GM18508 (cell line): ENCODE measurements at regions not wholly inside any gene's neighbourhood (a gene's known extent, or its start where the extent isn't known, plus 50 kb on each side); places are given as distances from the start of the nearest gene placed in this dataset.
"Not testable (repeated sequence)": the region's sequence is repeated elsewhere in the genome, so short reads cannot be mapped to it uniquely, and the experiment has no call there.

Experiments
- ATAC-seq: cut with Tn5 transposase; IDR thresholded peaks from one replicate; pipeline ENCODE4 v1.9.1; 2021; ENCODE audit warnings: moderate number of reproducible peaks; ENCODE audit not compliant: insufficient read depth, unreplicated experiment

DNA sequence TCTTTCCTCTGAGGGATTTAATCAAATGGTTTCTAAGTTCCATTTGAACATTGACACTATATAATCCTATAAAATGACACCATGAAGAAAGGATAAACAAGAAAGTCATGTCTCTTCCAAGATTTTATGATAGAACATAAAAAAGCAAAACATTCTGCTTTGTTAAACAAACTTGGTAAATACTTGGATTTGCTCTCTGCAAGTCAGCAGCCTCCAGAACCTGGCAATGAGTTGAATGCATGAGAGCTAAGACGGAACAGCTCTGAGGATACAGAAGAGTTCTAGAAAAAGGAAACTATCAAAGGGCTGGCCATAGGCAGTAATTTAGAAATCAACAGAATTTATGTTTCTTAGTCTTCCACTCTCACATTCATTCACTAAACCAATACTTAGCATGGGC, 656.0 kb upstream of the ID4 start:
- no peak for ATAC-seq

DNA sequence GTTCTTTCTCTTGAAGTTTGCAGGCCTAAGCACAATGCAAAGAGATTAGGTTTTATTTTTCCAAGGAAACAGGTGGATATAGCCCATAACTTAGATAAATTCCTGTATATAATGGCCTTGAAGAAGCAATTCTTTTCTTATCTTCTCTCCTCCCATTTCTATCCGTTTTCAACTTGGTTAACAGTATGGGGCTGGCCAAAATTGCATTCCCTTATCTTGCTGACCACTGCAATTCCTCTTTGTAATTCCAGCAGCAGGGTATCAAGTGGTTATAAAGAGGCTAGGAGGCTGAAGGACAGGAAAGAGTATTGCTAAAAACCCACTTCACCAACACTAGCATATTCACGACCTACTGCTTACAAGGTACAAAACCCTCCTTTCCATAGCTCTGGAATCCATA, 643.5 kb upstream of the ID4 start:
- no peak for ATAC-seq

DNA sequence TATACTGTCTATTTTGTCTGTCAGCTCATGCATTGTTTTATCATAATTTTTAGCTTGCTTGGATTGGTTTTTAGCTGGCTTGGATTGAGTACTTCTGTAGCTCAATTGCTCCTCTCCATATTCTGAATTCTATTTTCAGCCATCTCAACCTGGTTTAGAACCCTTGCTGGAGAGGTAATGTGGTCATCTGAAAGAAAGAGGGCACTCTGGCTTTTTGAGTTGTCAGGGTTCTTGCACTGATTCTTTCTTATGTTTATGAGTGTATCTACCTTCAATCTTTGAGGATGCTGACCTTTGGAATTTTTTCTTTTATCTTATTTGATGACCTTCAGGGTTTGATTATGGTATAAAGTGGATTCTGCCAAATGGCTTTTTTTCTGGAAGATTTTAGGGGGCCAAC, 632.7 kb upstream of the ID4 start:
- no peak for ATAC-seq

DNA sequence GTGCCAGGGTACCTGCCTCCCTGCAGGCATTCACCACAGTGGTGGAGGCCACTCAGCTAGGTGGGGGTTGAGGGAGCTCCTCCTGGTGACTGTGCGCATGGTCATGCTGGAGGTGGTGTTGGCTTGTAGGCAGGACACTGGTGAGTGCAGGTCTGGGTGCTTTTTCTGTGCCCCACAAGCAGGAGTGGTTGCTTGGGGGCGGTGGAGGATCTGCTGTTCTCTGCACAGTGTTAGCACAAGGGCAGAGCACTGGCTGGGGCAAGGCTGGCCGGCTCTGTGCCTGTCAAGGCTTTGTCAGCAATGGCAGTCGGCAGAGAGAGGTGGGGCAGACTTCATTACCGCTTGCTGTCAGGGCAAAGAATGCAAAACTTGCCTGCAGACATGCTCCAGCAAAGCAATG, 632.1 kb upstream of the ID4 start:
- no peak for ATAC-seq

DNA sequence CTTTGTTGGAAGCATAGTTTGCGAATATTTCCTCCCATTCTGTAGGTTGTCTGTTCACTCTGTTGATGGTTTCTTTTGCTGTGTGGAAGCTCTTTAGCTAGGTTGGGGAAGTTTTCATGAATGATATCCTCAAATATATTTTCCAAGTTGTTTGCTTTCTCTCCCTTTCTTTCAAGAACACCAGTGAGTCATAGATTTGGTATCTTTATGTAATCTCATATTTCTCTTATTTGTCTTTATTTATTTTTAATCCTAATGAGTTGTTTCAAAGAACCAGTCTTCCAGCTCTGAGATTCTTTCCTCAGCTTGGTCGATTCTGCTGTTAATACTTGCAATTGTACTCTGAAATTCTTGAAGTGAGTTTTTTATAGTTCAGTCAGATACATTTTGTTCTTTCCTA, 628.0 kb upstream of the ID4 start:
- ATAC-seq: no peak

DNA sequence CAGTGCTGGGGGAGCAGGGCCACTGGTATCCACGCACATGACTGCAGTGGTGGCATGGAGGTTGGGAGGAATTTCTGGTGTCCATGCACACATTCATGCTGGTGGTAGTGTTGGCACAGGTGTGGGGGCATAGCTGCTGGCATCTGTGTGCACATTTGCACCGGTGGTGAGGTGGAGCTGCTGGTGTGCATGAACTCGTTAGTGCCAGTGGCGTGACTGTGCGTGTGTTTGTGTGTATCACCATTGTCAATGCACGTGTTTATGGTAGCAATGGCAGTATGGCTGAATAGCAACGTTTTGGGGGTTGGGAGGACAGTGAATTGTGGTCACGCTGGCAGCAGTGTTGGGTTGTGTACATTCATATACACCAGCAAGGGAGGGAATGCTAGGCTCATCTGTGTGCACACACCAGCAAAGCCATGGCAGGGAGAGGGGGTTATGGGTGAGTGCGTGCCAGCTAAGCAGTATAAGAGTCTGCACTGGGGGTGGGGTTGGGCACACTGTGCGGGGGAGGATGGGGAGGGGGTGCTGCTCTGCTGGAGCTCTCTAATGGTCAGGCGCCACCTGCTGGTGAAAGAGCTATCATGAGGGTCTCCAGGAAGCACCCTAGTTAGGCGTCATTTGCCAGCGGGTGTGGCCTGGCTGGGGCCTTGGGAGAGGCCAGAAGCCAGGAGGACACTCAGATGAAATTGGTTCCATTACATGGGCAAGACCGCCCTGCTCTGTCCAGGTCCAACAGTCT, 626.1 kb upstream of the ID4 start:
- ATAC-seq: no peak

DNA sequence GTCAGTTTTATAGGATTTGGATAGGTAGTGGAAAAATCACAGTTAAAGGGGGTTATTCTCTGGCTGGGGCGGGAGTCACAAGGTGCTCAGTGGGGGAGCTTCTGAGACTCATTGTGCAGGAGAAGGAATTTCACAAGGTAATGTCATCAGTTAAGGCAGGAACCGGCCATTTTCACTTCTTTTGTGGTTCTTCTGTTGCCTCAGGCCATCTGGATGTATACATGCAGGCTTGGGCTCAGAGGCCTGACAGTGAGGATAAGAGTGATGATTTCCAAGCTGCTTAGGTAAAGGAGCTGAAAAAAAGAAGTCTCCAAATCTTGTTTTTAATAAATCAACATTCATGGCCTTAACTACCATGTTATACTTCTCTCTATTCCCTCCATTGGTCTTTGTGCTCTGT, 622.9 kb upstream of the ID4 start:
- ATAC-seq: no peak

DNA sequence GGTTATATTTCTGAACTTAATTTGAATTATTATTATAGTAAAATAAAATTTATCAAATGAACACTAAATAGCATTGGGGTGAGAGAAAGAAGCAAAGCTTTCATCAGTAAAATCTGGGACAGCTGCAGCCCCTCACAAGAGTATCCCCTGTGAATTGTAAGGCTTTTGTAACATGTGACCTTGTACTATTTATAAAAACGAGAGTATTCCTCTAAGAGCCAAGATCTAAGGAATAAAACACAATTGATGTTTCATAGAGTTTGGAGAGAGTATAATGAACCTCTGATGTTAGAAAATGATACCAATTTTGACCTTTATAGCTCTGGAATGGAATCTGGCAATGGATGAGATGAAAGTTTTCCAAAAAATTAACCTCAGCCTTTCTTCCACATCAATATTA, 617.2 kb upstream of the ID4 start:
- no peak for ATAC-seq

DNA sequence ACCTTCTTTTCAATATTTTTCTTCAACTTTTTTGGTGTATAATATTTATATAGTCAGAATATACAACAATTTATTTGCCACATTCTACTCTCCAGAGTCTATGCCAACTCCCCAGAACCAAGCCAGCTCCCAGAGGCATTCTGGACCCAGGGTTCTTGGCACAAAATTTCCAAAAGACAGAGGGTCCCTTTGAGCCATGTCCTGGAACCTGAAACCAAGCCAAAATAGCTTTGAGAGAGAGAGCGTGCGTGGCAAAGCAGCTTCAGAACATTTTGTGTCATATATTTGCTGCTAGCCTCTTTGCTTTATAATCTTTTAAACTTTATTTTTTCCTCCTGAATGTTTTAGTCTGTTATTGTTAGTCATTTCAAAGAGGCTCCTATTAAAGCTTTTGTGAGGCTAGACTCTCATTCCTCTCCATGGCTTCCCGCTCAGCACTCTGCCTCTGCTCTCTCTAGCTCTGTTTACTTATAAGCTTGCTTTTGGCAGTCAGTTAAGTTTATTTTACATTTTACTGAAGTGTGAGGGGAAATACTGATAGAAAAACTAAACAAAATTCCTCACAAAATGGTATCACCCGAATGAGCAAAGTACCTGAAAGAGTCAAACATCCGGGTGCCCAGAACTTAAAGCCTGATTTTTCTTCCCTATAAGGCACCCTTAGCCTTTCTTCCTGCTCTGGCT, 605.1 kb upstream of the ID4 start:
- no peak for ATAC-seq

DNA sequence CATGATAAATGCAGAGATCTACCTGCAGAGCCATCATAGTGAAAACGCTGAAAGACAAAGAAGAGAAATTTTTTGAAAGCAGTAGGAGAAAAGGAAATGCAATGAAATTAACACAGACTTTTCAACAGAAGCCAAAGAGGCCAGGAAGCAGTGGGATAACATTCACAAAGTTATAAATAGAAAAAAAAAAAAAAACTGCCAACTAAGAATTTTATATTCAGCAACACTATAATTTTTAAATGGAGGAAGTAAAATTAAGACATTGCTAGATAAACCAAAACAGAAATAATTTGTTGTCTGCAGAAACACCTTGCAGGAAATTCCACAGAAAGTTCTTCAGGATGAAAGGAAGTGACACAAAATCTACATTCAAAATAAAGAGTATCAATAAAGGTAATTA, 591.5 kb upstream of the ID4 start:
- ATAC-seq: no peak

DNA sequence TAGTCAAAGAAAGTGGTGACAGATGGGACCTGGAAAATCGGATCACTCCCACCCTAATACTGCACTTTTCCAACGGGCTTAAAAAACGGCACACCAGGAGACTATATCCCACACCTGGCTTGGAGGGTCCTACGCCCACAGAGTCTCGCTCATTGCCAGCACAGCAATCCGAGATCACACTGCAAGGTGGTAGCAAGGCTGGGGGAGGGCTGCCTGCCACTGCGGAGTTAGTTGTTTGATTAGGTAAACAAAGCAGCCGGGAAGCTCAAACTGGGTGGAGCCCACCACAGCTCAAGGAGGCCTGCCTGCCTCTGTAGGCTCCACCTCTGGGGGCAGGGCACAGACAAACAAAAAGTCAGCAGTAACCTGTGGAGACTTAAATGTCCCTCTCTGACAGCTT, 590.0 kb upstream of the ID4 start:
- not testable (repeated sequence) for ATAC-seq

DNA sequence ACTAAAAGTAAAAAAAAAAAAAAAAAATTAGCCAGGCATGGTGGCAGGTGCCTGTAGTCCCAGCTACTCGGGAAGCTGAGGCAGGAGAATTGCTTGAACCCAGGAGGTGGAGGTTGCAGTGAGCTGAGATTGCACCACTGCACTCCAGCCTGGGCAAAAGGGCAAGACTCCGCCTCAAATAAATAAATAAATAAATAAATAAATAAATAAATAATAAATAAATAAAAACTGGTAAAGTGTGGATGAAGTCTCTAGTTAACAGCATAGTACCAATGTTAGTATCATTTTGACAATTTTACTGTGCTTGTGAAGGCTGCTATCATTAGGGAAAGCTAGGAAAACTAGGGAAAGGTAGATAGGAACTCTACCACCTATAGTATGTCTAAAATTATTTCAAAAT, 581.0 kb upstream of the ID4 start:
- not testable (repeated sequence) for ATAC-seq

DNA sequence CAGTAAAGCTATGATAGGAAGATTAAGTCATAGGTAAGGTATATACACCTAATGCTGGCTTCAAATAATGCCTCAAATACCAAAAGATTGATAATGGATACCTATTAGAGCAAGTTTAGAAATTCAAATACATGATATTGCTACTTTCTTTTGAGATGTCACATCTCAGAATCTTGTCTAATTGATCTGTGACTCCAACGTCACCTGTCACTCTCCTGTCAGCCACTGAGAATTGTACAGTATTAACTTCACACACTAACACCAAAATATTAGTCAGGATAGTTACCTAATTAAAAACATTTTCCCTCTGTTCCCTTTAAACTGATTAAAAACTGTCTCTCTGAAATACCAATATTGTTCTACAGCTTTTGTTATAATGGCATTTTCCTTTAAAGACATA, 575.5 kb upstream of the ID4 start:
- no peak for ATAC-seq

DNA sequence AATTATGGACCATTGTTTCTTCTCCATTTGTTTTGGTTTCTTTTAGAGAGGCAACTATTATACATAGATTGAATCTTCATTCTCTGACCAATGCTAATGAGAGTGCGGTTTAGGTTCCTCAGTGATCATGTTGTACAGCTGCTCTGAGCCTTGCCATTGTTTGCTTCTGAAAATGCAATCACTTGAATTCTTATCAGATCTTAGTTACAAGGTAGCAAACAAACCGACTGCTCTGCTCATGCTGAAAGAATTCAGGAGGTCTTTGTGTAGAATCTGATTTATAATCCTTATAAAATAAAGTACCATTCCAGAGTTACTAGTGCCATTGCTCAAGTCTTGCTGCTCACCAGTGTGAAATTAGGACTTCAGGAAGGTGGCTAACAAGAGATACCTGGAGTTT, 569.1 kb upstream of the ID4 start:
- no peak for ATAC-seq

DNA sequence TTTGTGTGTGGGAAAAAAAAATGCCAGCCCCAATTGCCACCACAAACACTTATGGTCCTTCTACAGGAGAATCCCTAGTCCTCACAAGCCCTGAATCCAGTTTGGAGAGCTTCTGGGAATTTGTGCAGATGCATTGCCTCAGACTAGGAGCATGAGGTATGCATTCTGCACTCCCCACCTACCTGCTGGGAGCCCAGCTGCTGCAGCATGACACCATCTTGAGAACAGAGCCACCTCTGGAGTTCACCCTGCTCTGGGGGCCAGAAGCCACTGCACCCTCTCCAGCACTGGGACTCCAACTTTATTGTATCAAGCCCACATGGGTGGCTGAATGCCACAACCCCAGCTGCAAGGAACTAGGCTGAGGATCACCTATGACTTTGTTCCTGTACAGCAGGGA, 568.5 kb upstream of the ID4 start:
- ATAC-seq: no peak

DNA sequence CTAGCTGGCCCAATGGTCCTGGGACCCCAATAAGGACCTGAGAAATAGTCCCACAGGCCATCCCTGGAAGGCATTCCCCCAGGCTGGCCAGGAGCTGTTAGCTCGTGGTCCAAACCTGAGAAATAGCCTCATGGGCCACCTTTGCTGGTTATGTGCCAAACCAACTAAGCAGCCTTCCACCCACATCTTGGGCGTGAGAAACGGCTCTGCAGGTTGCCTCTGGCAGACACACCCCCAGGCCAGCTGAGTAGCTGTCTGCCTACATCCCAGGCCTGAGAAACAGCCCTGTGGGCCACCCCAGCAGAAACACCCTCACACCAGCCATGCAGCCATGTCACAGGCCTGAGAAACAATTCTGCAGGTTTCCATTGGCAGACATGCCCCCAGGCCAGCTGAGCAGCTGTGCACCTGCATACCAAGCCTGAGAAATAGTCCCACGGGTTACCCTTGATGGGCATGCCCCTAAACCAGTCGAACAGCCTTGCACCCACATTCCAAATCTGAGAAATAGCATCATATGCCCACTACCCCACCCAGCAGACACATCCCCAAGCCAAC, 567.8 kb upstream of the ID4 start:
- ATAC-seq: no peak

DNA sequence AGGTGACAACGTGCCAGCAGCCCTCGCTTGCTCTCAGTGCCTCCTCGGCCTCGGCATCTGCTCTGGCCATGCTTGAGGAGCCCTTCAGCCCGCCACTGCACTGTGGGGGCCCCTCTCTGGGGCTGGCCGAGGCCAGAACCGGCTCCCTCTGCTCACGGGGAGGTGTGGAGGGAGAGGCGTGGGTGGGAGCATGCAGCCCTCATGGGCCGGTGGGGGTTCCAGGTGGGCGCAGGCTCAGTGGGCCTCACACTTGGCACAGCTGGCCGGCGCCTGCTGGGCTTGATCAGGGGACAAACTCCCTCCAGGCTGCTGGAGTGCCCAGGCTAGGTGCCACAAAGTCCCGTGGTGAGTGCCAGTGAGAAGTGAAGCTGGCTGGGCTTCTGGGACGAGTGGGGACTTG, 566.6 kb upstream of the ID4 start:
- ATAC-seq: no peak

DNA sequence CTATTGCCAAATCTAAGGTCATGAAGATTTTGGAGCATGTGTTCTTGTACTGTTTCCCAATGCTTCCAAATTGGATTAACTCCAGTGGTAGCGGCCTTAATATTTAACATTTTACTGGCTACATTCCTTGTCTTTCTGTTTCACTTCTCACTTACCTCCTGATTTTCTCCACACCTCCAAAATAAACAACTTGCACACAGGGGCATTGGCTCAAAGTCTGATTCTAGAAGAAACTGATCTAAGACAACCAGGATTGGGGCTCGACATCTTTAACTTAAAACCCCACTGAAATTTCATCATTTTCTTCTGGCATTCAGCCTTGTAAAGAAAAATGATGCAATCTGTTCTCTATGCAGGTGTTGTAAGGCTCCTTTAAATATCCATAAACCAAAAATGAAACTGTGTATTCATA, 557.9 kb upstream of the ID4 start:
- ATAC-seq: no peak

DNA sequence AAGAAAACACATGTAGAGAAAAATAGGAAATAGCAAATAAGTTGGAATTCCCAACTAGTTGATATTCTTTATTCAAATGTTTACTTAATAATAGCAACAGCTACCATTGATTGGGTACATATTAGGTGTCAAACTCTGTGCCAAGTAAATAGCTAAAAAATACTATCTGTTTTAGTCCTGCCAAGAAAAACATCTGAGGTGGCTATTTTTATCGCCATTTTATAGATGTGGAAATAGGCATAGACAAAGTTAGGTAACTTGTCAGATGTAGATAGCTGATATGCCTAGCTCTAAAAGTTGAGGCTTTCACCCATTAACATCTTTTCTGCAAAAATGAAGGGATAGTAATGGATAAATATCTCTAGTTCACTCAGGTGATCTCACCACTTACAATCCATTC, 549.2 kb upstream of the ID4 start:
- ATAC-seq: no peak

DNA sequence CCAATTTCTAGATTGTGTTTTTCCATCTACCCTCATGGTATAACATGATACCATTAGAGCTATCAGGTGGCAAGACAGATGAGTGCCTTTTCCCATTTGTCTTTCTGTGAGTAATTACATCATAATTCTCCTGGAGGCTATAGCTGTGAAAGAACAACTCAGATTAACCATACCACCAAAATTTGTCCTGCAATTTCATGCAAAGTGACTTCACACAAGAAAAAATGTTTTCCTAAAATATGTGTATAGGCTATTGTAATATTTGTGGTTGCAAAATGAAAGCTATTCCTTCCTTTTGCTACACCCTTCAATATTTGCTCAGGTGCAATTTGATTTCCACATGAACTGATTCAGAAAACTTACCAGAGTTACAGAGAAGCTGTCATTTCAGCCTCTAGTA, 547.7 kb upstream of the ID4 start:
- no peak for ATAC-seq

DNA sequence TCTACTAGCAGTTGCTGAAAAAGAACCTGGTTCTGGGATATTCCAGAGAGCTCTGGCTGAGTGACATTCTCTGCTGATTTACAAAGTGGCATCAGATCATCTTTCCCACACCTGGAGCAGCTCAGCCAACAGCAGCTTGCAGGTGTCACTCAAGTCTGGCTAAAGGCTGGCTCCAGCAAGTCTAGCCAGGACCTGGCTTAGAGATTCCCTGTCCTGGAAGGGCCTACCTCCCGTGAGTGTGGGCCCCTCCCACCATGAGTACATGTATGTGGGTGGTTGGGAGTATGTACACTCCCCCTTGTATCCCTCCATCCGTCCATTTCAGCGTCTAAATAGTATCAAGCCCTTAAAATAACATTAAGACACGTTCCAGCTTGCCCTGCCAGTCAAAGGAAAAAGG, 539.3 kb upstream of the ID4 start:
- no peak for ATAC-seq

DNA sequence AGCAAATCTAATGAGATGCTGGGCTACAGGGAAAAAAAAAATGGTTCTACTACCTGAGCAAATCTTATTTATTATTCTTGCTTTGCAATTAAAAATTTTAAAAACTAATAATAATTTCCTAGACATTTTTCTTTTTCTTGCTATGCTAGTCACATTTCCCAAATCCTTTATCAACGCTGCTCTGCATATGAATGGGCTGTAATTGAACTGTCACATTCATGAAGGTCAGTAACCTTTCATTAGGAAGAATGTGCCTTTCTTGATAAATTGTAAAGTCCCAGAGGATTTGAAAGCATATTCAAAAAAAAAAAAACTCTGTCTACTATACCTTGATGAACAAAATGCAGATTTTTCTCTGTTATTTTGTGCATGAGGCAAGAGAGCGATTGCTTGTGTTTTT, 538.7 kb upstream of the ID4 start:
- ATAC-seq: no peak
